ENCODE measurements at regions not wholly inside any gene's neighbourhood (a gene's known extent, or its start where the extent isn't known, plus 50 kb on each side); places are given as distances from the start of the nearest gene placed in this dataset.
A peak's percentile ranks its signal among the peaks of the same experiment; 100 is the strongest.
"Not testable (repeated sequence)": the region's sequence is repeated elsewhere in the genome, so short reads cannot be mapped to it uniquely, and the experiment has no call there.

DNA sequence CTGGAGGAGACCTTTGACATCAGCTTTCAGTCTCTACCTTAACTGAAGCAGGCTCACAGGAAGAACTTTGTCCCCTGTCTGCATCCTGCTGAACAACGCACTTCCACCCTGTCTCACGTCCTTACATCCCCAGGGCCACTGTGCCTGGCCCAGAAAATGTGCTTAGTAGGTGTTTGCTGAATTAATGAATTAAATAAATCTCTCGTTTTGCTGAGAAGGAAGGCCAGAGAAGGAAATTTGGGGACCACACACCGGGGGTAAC lies 54.3 kb upstream of the CREB3L1 start:
- DNase-seq = no peak

- DNase-seq = no peak
These were observed 54.8 kb upstream of the CREB3L1 start for GRCh38 chr11:46222490-46223251.

- DNase-seq = no peak
These were observed 57.1 kb upstream of the CREB3L1 start for GRCh38 chr11:46220313-46220712.

DNA sequence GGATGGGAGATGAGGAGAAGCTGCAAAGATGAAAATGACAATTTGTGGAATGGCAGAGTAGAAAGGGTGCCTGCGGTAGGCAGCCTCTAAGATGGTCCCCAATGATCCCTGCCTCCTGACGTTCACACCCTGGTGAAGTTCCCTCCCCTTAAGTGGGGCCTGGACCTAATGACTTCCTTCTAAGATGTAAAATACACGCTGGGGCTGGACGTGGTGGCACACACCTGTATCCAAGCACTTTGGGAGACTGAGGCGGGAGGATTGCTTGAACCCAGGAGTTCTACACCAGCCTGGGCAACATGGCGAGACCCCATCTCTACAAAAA lies 60.7 kb upstream of the CREB3L1 start:
- no peak for DNase-seq

DNA sequence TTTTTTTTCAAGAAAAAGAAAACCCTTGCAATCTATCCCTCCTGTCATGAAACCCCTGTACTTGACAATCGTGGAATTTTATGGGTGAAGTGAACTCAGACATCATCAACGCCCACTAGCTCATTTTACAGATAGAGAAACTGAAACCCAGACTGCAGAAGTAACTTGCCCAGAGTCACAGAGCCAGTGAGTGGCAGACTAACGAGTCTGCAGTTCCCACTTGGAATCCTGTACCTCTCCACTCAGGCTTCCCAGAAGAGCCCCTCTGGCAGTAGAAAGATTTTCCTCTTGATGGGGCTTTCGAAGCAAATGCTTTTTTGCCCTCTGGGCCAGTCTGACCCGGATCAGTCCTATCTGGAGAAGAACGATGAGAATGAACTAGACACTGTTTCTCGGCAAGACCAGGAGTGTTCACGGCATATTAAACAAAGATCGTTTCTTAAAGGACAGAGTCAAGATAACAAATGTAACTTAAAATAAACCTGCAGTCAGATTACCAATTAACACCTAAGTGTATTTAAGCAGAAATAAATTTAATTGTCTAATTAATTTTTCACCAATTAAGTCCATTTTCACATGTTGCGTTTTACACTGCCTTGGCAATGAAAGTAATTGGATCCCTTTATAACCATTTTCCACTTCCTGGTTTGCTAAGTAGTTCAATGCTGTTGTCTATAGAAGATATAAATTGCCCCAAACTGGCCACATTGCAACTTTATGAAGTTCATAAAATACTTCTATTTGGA lies 61.3 kb upstream of the CREB3L1 start:
- no peak for DNase-seq

GRCh38 chr11:46215208-46215931 lies 62.1 kb upstream of the CREB3L1 start:
- no peak for DNase-seq

GRCh38 chr11:46212720-46213119 lies 64.7 kb upstream of the CREB3L1 start:
- no peak for DNase-seq

GRCh38 chr11:46210856-46211255 lies 66.6 kb upstream of the CREB3L1 start:
- no peak for DNase-seq

DNA sequence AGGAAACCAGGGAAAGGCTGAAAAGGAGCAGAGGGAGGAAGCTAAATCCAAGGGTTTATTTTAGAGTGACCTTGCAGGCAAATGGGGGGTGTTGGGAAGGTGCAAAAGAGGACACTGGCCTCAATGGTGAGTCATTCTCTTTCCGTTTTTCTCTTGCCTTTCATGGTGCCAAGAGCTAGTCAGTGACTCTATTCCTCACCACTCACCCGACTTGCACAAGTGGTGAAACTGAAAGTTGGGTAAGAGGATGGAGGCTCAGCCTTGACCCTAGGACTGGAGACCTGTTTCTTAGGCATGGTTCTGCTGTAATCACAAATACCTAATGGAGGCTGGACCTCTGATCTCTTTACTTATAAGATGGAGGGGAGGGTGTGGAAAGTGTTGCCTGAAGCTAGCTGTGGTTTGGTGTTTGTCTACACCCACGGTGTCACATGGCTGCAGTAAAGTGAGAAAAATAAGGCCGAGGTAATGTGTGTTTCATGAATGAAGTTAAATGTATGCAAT lies 67.3 kb upstream of the CREB3L1 start:
- DNase-seq = peak; percentile 37

DNA sequence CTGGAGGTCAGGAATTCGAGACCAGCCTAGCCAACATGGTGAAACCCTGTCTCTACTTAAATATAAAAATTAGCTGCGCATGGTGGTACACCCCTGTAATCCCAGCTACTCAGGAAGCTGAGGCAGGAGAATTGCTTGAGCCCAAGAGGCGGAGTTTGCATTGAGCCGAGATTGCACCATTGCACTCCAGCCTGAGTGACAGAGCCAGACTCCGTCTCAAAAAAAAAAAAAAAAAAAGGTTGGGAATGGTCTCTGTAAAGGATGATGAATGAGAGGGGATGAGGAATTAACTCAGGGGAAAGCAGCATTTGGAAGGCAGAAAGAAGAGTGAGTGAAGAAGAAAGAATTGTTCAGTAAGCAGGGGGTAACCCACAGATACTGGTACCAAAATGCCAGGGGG lies 67.8 kb upstream of the CREB3L1 start:
- not testable (repeated sequence) for DNase-seq

DNA sequence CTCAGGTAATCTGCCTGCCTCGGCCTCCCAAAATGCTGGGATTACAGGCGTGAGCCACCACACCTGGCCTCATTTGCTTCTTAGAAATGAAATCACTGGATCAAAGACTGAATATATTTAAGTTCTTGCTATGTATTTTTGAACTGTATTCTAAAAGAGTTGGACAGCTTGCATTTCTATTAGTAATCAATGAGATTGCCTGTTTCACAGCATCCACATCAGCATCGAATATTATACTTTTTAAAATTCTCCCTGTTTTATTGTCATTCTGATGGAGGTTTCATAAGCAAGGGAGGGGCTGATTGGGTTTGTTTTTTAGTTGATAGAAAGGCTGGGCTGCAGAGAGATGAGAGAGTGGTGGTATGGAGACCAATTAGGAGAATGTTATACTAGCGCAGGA lies 68.7 kb upstream of the CREB3L1 start:
- DNase-seq = no peak

GRCh38 chr11:46207270-46207669 lies 70.2 kb upstream of the CREB3L1 start:
- no peak for DNase-seq

GRCh38 chr11:46204415-46204814 lies 73.0 kb upstream of the CREB3L1 start:
- DNase-seq = not testable (repeated sequence)

DNA sequence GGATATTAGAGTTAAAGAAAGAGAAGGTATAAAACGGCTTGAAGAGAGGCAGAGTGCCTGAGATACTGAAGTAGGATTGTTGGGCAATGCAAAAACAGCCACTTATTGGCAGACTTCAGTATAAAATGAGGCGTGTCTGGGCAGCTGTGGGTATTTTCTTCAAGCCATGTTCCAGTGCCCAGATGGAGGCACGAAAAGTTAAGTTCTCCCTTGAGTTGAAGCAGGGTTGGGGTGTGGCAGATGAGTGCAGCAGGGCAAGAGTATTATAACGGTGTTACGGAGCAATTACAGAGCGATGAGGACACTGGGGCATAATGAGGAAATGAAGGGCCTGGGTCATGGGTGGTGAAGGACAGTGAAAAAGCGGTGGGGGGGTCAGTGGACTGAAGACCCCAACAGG lies 73.7 kb upstream of the CREB3L1 start:
- DNase-seq = no peak

- no peak for DNase-seq
These were observed 74.6 kb upstream of the CREB3L1 start for GRCh38 chr11:46202696-46203391.

GRCh38 chr11:46202149-46202548 lies 75.3 kb upstream of the CREB3L1 start:
- no peak for DNase-seq

DNA sequence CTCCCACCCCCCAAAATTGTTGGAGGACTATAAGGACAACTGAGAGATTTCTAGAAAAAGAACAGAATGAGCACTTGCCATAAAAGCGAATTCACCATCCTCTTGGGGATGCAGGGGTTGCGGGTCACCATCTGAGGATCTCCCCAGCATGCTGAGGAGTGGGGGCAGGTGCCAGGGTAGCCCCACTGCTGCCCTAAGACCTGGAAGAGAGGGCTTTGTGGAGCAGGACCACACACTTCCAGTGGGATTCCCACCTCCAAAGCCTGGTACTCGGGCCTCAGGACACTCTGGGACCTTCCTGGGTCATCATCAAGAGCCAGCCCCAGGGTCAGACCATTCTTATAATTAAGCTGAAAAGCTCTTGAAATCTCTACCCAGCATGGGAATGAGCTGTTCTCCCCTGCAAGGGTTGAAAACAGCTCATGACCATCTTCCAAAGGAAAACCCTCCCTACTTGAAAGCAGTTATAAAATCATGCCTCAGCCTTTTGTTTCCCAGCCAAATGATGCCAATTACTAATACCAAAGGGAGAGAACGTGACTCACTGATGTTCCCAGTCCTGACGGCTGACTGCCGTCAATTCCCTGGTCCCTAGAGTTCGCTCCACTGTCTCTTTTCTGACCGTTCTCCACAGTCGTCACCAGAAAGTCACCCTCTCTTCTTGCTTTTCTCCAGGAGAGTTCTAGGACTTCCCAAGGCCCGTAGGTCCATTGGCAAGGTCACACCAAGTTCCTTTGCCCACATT lies 76.8 kb upstream of the CREB3L1 start:
- DNase-seq = no peak

- DNase-seq = no peak
These were observed 77.3 kb upstream of the PHF21A start for GRCh38 chr11:46198245-46199240.

DNA sequence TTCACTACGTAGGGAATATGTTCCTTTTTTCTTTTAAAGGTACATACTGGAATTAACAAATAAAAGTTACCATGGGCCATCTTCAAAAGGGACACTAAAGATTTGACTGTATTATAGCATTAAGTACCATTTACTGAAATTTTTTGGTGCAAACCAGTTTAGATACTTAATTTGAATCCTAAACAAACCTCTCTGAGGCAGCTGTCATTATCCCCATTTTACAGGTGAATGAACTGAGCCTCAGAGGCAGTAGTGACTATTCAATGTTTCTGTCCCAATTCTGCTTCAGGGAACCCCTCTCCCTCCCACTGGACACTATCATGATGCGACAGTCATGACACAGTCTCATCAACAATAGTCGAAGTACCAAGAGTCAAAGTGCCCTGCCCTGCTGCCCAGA lies 76.2 kb upstream of the PHF21A start:
- DNase-seq = no peak

GRCh38 chr11:46188017-46188416 lies 66.8 kb upstream of the PHF21A start:
- DNase-seq = no peak

DNA sequence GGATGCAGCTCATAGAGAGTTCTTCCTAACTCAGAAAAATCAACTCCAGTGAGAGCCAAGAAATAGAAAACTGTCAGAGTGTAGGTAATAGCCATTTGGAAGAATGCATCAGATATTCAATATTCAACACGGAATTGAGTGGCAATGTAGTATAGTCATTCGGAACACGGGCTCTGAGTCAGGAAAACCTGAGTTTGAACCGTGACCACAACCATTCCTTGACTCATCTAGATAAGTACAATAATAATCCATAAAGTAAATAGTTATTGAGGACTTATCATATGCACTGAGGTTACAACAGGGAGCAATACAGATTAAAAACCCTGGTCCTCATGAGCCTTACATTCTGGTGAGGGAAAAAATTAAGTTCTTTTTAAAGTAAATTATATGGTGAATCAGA lies 62.6 kb upstream of the PHF21A start:
- DNase-seq = no peak
